C4-2B (cell line): ENCODE measurements at regions not wholly inside any gene's neighbourhood (a gene's known extent, or its start where the extent isn't known, plus 50 kb on each side); places are given as distances from the start of the nearest gene placed in this dataset.

Experiments
- CTCF ChIP-seq: fragments of 450-650 bp; conservative IDR thresholded peaks from 2 replicates; pipeline ENCODE4 v1.5.1; 2017; ENCODE audit warnings: mild to moderate bottlenecking
- ZFX ChIP-seq: fragments of 450-650 bp; IDR thresholded peaks from 2 replicates; pipeline ENCODE4 v1.6.1; 2017

GRCh38 chr4:121485190-121485804 lies 104.5 kb upstream of the QRFPR start:
- no peak for TF ChIP-seq CTCF
- no peak for TF ChIP-seq ZFX
